ENCODE measurements at regions not wholly inside any gene's neighbourhood (a gene's known extent, or its start where the extent isn't known, plus 50 kb on each side); places are given as distances from the start of the nearest gene placed in this dataset.

DNA sequence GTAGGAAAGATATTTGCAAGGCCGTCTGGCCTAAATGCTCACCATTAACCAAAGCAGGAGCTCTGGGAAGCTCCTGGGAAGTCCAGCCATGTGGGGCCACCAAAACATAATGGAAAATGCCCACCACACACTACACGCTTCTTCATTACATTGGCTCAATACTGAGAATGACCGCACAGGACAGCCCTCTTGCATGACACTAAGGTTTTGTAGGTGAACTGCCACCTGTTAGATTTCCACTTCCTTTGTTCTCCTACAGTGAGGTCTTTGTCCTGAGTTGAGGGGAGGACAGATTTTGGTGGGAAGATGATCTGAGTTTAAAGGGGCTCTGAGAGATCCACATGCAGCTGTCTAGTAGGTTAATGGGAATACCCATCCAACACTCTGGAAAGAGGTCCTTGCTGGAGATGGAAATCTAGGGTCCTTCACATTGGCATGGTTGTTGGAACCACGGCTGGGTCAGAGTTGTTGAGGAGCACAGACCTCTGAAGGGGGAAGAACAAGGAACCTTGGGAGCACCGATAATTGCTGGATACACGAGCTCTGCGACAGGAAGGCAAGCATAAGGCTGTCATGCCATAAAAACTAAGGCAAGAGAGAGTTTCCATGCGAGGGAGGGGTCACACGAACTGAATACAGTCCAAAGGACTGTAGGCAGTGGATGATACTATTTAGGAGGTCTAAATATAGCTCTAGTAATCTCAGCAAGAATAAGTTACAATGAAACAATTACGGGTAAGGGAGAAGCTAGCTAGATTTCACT, 105.5 kb upstream of the IRF2BP2 start:
- Mint-ChIP-seq H3K27me3 (ENCODE audit: low read depth) (no peaks in the 10 kb centered on the region), H3K36me3 (no peaks in the 10 kb centered on the region), H3K27ac (peak overlapping the region; percentile 32), H3K9me3 (no peaks in the 10 kb centered on the region), H3K4me1 (peaks cover 68% of the 10 kb centered on the region), H3K4me3 (no peak overlapping the region)
- DNase-seq (ENCODE audit: low spot score in 2 of 2, unreplicated experiment in 2 of 2): no peak
- TF ChIP-seq, protein P1, sequence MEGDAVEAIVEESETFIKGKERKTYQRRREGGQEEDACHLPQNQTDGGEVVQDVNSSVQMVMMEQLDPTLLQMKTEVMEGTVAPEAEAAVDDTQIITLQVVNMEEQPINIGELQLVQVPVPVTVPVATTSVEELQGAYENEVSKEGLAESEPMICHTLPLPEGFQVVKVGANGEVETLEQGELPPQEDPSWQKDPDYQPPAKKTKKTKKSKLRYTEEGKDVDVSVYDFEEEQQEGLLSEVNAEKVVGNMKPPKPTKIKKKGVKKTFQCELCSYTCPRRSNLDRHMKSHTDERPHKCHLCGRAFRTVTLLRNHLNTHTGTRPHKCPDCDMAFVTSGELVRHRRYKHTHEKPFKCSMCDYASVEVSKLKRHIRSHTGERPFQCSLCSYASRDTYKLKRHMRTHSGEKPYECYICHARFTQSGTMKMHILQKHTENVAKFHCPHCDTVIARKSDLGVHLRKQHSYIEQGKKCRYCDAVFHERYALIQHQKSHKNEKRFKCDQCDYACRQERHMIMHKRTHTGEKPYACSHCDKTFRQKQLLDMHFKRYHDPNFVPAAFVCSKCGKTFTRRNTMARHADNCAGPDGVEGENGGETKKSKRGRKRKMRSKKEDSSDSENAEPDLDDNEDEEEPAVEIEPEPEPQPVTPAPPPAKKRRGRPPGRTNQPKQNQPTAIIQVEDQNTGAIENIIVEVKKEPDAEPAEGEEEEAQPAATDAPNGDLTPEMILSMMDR (IDR thresholded peaks at IDR 0.05; ENCODE audit: unreplicated experiment): no peak

DNA sequence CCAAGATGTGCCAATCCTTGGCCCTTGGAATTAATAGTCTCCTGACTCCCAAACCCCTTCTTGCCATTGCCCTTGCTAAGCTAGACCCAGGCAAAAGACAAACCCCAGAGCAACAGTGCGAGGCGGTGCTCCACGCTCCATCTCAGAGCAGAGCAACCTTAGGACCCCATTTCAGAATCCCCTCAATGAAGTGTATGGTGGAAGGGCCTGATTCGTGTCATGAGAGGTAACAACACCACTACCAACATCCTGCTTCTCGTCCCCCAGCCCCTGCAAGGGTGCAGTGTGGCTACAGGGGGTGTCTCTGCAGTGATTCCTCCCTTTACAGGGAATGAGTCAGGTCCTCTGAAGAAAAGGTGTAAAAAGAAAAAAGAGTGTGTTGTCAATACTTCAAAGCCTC, 103.9 kb upstream of the IRF2BP2 start:
- Mint-ChIP-seq H3K36me3 (no peaks in the 10 kb centered on the region), H3K27me3 (ENCODE audit: low read depth) (no peaks in the 10 kb centered on the region), H3K9me3 (no peaks in the 10 kb centered on the region), H3K27ac (no peak overlapping the region), H3K4me1 (peaks cover 59% of the 10 kb centered on the region), H3K4me3 (no peak overlapping the region)
- no peak for DNase-seq (ENCODE audit: low spot score in 2 of 2, unreplicated experiment in 2 of 2)
- TF ChIP-seq, protein P1 (IDR thresholded peaks at IDR 0.05; ENCODE audit: unreplicated experiment): no peak

DNA sequence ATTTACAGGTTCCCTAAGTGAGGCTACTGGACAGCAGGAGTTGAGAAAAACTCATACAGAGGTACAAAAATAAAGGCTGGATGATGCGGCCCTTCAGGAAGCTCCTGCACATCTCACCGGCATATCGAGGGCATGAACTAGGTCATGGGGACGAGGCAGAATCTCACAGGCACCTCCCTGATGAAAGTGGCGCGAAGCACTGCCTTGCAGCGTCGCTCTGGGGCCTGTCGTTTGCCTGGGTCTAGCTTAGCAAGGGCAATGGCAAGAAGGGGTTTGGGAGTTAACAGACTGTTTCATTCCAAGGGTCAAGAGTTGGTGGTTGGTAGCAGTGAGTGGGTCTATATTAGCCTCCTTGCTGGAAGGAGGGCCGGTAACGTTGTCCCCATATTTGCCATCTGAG, 103.5 kb upstream of the IRF2BP2 start:
- TF ChIP-seq, protein P1 (IDR thresholded peaks at IDR 0.05; ENCODE audit: unreplicated experiment): no peak
- H3K4me3 Mint-ChIP-seq: no peak overlapping the region
- no peaks in the 10 kb centered on the region for H3K36me3 Mint-ChIP-seq
- no peaks in the 10 kb centered on the region for H3K9me3 Mint-ChIP-seq
- H3K27ac Mint-ChIP-seq: no peak overlapping the region
- peaks cover 57% of the 10 kb centered on the region for H3K4me1 Mint-ChIP-seq
- no peaks in the 10 kb centered on the region for H3K27me3 Mint-ChIP-seq (ENCODE audit: low read depth)
- no peak for DNase-seq (ENCODE audit: low spot score in 2 of 2, unreplicated experiment in 2 of 2)

DNA sequence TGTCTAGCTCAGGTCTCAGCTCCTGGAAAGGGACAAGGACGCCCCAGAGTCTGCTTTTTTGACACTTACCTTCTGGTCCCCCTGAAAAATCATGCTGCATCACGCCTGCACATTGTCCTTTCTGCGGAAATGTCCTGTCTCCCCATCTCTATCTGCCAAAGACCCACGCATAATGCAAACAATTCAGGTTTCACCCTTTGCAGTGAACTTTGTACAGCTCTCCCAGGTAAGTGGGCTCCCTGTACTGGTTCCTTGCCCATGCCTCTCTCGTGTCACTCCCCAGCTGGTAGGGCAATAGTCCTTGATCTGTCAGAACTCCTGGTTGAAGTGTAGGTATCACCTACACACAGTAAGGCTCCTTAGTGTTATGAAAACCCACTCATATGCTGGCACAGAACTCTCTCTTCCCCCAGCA, 102.9 kb upstream of the IRF2BP2 start:
- TF ChIP-seq, protein P1 (IDR thresholded peaks at IDR 0.05; ENCODE audit: unreplicated experiment): no peak
- Mint-ChIP-seq H3K4me3 (no peak overlapping the region), H3K4me1 (peaks cover 54% of the 10 kb centered on the region), H3K36me3 (no peaks in the 10 kb centered on the region), H3K27me3 (ENCODE audit: low read depth) (no peaks in the 10 kb centered on the region), H3K9me3 (no peaks in the 10 kb centered on the region), H3K27ac (no peak overlapping the region)
- no peak for DNase-seq (ENCODE audit: low spot score in 2 of 2, unreplicated experiment in 2 of 2)

DNA sequence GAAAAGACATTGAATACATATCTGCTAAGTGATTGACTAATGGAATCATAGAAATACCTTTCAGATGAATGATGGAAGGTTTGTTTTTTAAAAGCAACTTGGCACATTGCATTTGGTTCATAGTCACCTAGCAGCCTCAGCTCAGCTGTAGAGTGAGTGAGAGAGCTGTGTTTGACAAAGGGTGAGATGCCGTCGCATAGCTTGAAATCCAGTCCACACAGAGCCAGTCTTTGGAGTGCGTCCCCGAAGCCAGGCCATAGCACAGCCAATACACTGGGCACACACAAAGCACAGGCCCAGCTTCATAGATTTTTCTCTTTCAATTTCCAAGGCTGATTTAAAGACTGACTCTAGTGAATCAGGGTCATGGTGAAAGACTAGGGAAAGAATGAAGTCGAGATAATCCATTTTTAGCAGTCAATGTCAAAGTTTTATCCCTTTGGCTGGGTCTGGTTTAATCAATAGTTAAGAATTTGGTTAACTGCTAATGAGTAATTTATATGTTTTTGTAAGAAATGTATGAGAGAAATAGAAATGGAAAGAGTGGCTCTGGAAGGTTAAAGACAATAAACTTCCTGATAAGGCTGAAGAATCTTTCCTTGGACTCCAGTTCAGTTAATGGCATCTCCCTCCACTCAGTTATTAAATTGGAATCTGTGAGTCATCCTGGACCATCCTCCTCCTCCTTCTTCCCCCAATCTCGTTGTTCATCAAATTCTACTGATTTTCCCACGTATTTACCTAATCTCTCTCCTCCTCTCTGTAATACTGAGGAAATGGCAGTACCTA, 101.2 kb upstream of the IRF2BP2 start:
- no peaks in the 10 kb centered on the region for H3K27me3 Mint-ChIP-seq (ENCODE audit: low read depth)
- H3K9me3 Mint-ChIP-seq: no peaks in the 10 kb centered on the region
- H3K27ac Mint-ChIP-seq: peak overlapping the region; percentile 54
- no peak for DNase-seq (ENCODE audit: low spot score in 2 of 2, unreplicated experiment in 2 of 2)
- H3K36me3 Mint-ChIP-seq: no peaks in the 10 kb centered on the region
- TF ChIP-seq, protein P1 (IDR thresholded peaks at IDR 0.05; ENCODE audit: unreplicated experiment): no peak
- no peak overlapping the region for H3K4me3 Mint-ChIP-seq
- H3K4me1 Mint-ChIP-seq: peaks cover 38% of the 10 kb centered on the region
